ENCODE measurements at regions not wholly inside any gene's neighbourhood (a gene's known extent, or its start where the extent isn't known, plus 50 kb on each side); places are given as distances from the start of the nearest gene placed in this dataset.

DNA sequence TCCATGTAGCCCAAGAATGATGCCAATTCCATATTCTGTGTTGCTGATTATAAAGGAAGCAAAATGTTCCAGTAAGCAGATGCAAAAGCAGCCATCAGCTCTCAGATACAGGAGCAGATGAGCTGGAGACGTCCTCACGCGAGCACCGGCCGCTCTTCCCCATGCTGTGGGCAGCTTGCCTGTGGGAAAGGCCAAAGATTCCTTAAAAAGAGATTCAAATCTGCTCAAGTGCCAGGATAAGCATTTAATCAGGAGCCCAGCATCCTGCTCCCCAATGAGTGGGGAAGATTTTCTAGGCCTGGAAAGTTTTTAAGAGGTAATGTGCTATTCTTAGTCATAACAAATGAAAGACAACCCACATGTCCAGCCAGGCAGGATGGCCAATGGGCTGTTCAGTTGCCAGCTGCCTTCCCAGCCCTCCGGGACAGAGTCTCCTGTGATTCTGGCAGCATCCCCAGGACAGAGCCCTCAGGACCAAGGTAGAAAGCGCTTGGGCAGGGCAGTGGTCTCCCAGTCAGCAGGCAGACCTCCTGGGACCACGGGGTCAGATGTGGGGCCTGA lies 108.2 kb upstream of the TMPRSS2 start:
- TF ChIP-seq, protein P1, sequence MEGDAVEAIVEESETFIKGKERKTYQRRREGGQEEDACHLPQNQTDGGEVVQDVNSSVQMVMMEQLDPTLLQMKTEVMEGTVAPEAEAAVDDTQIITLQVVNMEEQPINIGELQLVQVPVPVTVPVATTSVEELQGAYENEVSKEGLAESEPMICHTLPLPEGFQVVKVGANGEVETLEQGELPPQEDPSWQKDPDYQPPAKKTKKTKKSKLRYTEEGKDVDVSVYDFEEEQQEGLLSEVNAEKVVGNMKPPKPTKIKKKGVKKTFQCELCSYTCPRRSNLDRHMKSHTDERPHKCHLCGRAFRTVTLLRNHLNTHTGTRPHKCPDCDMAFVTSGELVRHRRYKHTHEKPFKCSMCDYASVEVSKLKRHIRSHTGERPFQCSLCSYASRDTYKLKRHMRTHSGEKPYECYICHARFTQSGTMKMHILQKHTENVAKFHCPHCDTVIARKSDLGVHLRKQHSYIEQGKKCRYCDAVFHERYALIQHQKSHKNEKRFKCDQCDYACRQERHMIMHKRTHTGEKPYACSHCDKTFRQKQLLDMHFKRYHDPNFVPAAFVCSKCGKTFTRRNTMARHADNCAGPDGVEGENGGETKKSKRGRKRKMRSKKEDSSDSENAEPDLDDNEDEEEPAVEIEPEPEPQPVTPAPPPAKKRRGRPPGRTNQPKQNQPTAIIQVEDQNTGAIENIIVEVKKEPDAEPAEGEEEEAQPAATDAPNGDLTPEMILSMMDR (IDR thresholded peaks at IDR 0.05; ENCODE audit: low read depth, low read length), result no peak
- DNase-seq (ENCODE audit: low read depth in 1 of 2, low spot score in 1 of 2), result peak in 1 of 2 donors; percentile 70
- H3K36me3 ChIP-seq, result no peaks in the 10 kb centered on the region
- H3K9me3 ChIP-seq (ENCODE audit: low read depth), result no peaks in the 10 kb centered on the region
- no peak overlapping the region for H3K4me3 ChIP-seq
- H3K4me1 ChIP-seq (ENCODE audit: low read depth), result no peaks in the 10 kb centered on the region
- peaks cover 8% of the 10 kb centered on the region for H3K27me3 ChIP-seq
- no peak overlapping the region for H3K27ac ChIP-seq

DNA sequence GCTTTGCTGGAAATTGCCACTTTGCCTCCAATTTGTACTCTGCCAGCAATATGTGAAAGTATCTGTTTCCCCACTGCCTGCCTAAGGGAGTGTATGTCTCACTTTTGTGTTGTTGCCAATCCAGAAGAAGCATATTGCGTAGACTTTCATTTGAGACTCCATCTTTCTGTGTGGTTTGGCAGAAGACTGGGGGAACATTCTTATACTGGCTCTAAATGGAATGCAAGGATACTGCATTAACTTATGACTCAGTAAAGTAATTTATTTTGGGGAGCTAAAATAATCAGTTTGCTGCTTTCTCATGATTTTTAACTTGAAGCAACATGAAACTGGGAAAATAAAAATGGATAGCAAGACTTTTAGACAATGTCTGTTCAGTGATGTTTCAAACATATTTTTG lies 107.7 kb upstream of the TMPRSS2 start:
- no peak overlapping the region for H3K27ac ChIP-seq
- peak in 1 of 2 donors; percentile 98 for DNase-seq (ENCODE audit: low read depth in 1 of 2, low spot score in 1 of 2)
- H3K4me3 ChIP-seq, result no peak overlapping the region
- H3K27me3 ChIP-seq, result peaks cover 8% of the 10 kb centered on the region
- H3K9me3 ChIP-seq (ENCODE audit: low read depth), result no peaks in the 10 kb centered on the region
- H3K4me1 ChIP-seq (ENCODE audit: low read depth), result no peaks in the 10 kb centered on the region
- no peaks in the 10 kb centered on the region for H3K36me3 ChIP-seq
- TF ChIP-seq, protein P1 (IDR thresholded peaks at IDR 0.05; ENCODE audit: low read depth, low read length), result no peak

DNA sequence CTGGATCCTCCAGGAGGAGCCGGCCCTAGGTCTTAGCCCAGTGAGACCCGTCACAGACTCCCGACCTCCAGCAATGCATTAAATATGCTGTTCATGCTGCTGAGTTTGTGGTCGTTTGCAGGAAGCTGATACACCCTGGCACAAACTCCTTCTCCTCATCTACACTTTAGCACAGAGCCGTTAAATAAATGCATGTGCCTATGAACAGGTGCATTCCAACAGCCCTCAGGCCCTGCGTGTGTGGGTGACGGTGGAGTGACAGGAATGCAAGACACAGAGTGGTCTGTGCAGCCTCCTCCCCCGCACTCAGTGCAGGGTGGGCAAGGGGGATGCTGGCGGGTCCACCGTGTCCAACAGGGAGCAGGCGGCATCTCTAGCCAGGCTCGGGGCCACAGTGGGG lies 106.6 kb upstream of the TMPRSS2 start:
- TF ChIP-seq, protein P1 (IDR thresholded peaks at IDR 0.05; ENCODE audit: low read depth, low read length), result no peak
- Histone ChIP-seq H3K4me3 (no peak overlapping the region), H3K27ac (no peak overlapping the region), H3K36me3 (no peaks in the 10 kb centered on the region), H3K9me3 (ENCODE audit: low read depth) (no peaks in the 10 kb centered on the region), H3K4me1 (ENCODE audit: low read depth) (no peaks in the 10 kb centered on the region), H3K27me3 (peaks cover 8% of the 10 kb centered on the region)
- DNase-seq (ENCODE audit: low read depth in 1 of 2, low spot score in 1 of 2), result no peak

DNA sequence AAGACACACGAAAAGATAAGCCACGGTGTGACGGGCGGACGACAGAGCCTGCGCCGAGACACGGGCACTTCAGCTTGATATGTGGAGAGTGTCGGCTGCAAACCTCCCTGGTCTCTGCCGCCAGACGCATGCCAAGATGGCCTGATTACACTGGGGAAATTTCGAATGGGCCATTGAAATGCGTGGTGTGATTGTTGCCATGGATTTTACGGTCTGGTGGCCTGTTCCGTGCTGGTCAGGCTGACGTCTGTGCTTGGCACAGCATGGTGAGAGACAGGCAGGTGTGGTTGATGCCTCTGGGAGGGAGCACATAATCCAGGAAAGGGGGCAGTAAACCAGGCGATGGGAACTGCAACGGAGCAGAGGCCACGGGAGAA lies 105.6 kb upstream of the TMPRSS2 start:
- H3K4me3 ChIP-seq, result no peak overlapping the region
- no peak for DNase-seq (ENCODE audit: low read depth in 1 of 2, low spot score in 1 of 2)
- no peaks in the 10 kb centered on the region for H3K9me3 ChIP-seq (ENCODE audit: low read depth)
- H3K36me3 ChIP-seq, result no peaks in the 10 kb centered on the region
- TF ChIP-seq, protein P1 (IDR thresholded peaks at IDR 0.05; ENCODE audit: low read depth, low read length), result no peak
- H3K27ac ChIP-seq, result no peak overlapping the region
- peaks cover 8% of the 10 kb centered on the region for H3K27me3 ChIP-seq
- no peaks in the 10 kb centered on the region for H3K4me1 ChIP-seq (ENCODE audit: low read depth)

DNA sequence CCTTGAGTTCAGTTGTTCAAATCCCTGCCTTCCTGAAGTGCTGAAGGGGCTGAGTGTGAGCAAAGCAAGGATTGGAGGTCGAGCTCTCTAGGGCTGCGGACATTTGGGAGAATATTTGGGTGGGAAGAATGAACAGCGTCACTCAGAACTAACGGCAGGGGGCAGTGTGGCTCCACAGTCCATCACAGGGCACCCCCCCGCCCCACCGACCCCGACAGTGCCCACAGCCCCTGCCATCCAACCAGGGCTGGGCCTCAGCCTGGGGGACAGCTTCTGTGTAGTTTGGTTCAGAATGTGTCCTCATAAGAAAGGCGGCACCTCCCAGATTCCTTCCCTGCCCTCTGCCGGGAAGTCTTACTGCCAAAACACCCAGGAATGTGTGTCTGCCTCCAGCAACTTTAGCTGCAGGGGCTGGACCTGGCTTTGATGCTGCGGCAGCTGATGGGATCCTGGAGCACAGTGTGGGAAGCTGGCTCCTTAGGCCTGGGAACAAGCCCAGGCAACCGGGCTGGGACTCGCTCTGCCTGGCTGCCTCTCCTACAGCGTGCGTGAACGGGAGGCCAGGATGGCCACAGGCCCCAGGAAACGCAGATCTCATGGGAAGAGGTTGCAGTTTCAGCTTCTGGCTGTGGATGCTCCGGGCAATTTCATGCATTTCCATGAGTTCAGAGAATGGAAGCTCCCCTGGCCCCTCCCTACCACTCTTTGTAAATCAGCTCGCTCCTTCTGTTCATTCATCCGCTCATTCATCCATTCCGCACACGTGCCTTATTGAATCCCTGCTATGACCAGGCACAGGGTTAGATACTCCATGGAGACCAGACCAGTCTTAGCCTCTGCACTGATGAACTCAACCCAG lies 104.9 kb upstream of the TMPRSS2 start:
- H3K36me3 ChIP-seq, result no peaks in the 10 kb centered on the region
- H3K9me3 ChIP-seq (ENCODE audit: low read depth), result no peaks in the 10 kb centered on the region
- peak; percentile 65 to 97 for DNase-seq (ENCODE audit: low read depth in 1 of 2, low spot score in 1 of 2)
- TF ChIP-seq, protein P1 (IDR thresholded peaks at IDR 0.05; ENCODE audit: low read depth, low read length), result peak; percentile 64
- H3K27me3 ChIP-seq, result peaks cover 8% of the 10 kb centered on the region
- no peak overlapping the region for H3K27ac ChIP-seq
- H3K4me1 ChIP-seq (ENCODE audit: low read depth), result no peaks in the 10 kb centered on the region
- H3K4me3 ChIP-seq, result no peak overlapping the region

Measured in cardiac muscle cell (in vitro differentiated cells and primary cell).